SK-N-MC (cell line): ENCODE measurements at regions not wholly inside any gene's neighbourhood (a gene's known extent, or its start where the extent isn't known, plus 50 kb on each side); places are given as distances from the start of the nearest gene placed in this dataset.

ENCODE experiments used
- EZH2 ChIP-seq: fragments of 200-600 bp; sonication (generic); IDR thresholded peaks from one replicate; pipeline ENCODE4 v1.6.1; 2017; ENCODE audit warnings: antibody characterized with exemption
- FOXP2 ChIP-seq: optimal IDR thresholded peaks from 2 replicates; pipeline ENCODE3; 2011; ENCODE audit warnings: mild to moderate bottlenecking, moderate library complexity; ENCODE audit not compliant: insufficient read depth; ENCODE audit errors: extremely low read length, control extremely low read depth
- POLR2AphosphoS5 ChIP-seq: IDR thresholded peaks from 2 replicates; pipeline ENCODE4 v1.6.1; 2012; ENCODE audit warnings: mild to moderate bottlenecking, low read depth, low read length, borderline replicate concordance

GRCh38 chr1:29685387-29685786 is 449.1 kb downstream of the PTPRU start:
- TF ChIP-seq EZH2, result no peak
- TF ChIP-seq POLR2AphosphoS5, result no peak
- no peak for TF ChIP-seq FOXP2
